Endometrium (tissue), 2 donors: ENCODE measurements at regions not wholly inside any gene's neighbourhood (a gene's known extent, or its start where the extent isn't known, plus 50 kb on each side); places are given as distances from the start of the nearest gene placed in this dataset.

Experiments
- FAIRE-seq: peaks from 2 replicates; lab custom pipeline; 2012; peaks lifted over from hg19 to GRCh38; lab: Jason Lieb, UNC
- donor health status: control.
- donor health status: control.

- no peak for FAIRE-seq
Measured at GRCh38 chr3:68306571-68306970, 625.8 kb downstream of the TAFA4 start.

- FAIRE-seq, result no peak
Measured at GRCh38 chr3:68295457-68295856, 636.9 kb downstream of the TAFA4 start.

GRCh38 chr3:68290333-68290732 lies 635.9 kb upstream of the SUCLG2 start:
- no peak for FAIRE-seq

- FAIRE-seq, result no peak
Measured at GRCh38 chr3:68288085-68288484, 633.7 kb upstream of the SUCLG2 start.

- no peak for FAIRE-seq
Measured at GRCh38 chr3:68287101-68287500, 632.7 kb upstream of the SUCLG2 start.

- FAIRE-seq, result no peak
Measured at GRCh38 chr3:68274286-68274685, 619.9 kb upstream of the SUCLG2 start.

- no peak for FAIRE-seq
Measured at GRCh38 chr3:68271145-68271544, 616.7 kb upstream of the SUCLG2 start.

- no peak for FAIRE-seq
Measured at GRCh38 chr3:68256635-68257223, 602.3 kb upstream of the SUCLG2 start.

- no peak for FAIRE-seq
Measured at GRCh38 chr3:68249265-68249664, 594.9 kb upstream of the SUCLG2 start.

GRCh38 chr3:68242606-68243005 lies 588.2 kb upstream of the SUCLG2 start:
- no peak for FAIRE-seq

GRCh38 chr3:68239542-68239941 lies 585.1 kb upstream of the SUCLG2 start:
- FAIRE-seq, result no peak

- no peak for FAIRE-seq
Measured at GRCh38 chr3:68234076-68234780, 579.8 kb upstream of the SUCLG2 start.

- no peak for FAIRE-seq
Measured at GRCh38 chr3:68228856-68229255, 574.4 kb upstream of the SUCLG2 start.

- FAIRE-seq, result no peak
Measured at GRCh38 chr3:68220832-68221231, 566.4 kb upstream of the SUCLG2 start.

GRCh38 chr3:68211637-68212036 lies 557.2 kb upstream of the SUCLG2 start:
- FAIRE-seq, result no peak

GRCh38 chr3:68210635-68211034 lies 556.2 kb upstream of the SUCLG2 start:
- FAIRE-seq, result no peak

- no peak for FAIRE-seq
Measured at GRCh38 chr3:68207327-68207726, 552.9 kb upstream of the SUCLG2 start.

GRCh38 chr3:68206524-68207117 lies 552.2 kb upstream of the SUCLG2 start:
- no peak for FAIRE-seq

GRCh38 chr3:68186733-68187132 lies 532.3 kb upstream of the SUCLG2 start:
- FAIRE-seq, result no peak

- FAIRE-seq, result no peak
Measured at GRCh38 chr3:68176600-68176999, 522.2 kb upstream of the SUCLG2 start.

- FAIRE-seq, result no peak
Measured at GRCh38 chr3:68173012-68173634, 518.7 kb upstream of the SUCLG2 start.

- no peak for FAIRE-seq
Measured at GRCh38 chr3:68172039-68172438, 517.6 kb upstream of the SUCLG2 start.

GRCh38 chr3:68163968-68164367 lies 509.6 kb upstream of the SUCLG2 start:
- no peak for FAIRE-seq
